Vagina (tissue), 2 donors: ENCODE measurements at regions not wholly inside any gene's neighbourhood (a gene's known extent, or its start where the extent isn't known, plus 50 kb on each side); places are given as distances from the start of the nearest gene placed in this dataset.

ENCODE experiments used
- POLR2A ChIP-seq, 2 donors: fragments of 450-650 bp; IDR thresholded peaks; one replicate each; pipeline ENCODE4 v1.6.1; 2017; ENCODE audit warnings: antibody characterized with exemption in 2 of 2, mild to moderate bottlenecking in 2 of 2, moderate library complexity in 2 of 2
- TF ChIP-seq, protein P1 (sequence below), 3 experiments: fragments of 450-650 bp in 2 of 3; fragments of 200-600 bp in 1 of 3; sonication (generic) in 1 of 3; IDR thresholded peaks; one replicate each; pipeline ENCODE4 v1.5.1; 2017 to 2019; ENCODE audit warnings: antibody characterized with exemption in 3 of 3, mild to moderate bottlenecking in 2 of 3, moderate library complexity in 2 of 3

DNA sequence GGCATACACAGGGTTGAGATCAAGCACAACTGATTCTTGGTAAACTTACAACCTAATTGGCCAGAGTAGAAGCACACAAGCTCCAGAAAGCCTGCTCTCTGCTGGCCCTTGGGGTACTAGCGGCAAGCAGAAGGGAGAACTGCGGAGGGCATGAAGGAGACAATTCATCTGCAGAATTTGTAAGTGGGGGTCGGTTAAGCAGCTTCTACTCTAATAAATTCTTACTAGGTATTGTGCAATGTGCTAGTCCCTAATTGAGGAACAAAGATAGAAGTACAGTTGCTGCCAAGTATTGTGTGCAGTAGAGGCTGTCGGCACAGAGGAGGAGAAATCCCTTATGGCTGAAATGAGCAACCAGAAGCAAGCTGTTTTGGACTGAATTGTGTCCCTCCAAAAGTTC, 91.2 kb upstream of the VEPH1 start:
- TF ChIP-seq, protein P1, sequence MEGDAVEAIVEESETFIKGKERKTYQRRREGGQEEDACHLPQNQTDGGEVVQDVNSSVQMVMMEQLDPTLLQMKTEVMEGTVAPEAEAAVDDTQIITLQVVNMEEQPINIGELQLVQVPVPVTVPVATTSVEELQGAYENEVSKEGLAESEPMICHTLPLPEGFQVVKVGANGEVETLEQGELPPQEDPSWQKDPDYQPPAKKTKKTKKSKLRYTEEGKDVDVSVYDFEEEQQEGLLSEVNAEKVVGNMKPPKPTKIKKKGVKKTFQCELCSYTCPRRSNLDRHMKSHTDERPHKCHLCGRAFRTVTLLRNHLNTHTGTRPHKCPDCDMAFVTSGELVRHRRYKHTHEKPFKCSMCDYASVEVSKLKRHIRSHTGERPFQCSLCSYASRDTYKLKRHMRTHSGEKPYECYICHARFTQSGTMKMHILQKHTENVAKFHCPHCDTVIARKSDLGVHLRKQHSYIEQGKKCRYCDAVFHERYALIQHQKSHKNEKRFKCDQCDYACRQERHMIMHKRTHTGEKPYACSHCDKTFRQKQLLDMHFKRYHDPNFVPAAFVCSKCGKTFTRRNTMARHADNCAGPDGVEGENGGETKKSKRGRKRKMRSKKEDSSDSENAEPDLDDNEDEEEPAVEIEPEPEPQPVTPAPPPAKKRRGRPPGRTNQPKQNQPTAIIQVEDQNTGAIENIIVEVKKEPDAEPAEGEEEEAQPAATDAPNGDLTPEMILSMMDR (IDR thresholded peaks at IDR 0.05) = no peak
- no peak for TF ChIP-seq POLR2A (IDR thresholded peaks at IDR 0.05)
